Rectal smooth muscle tissue (tissue), 1 donor: ENCODE measurements at regions not wholly inside any gene's neighbourhood (a gene's known extent, or its start where the extent isn't known, plus 50 kb on each side); places are given as distances from the start of the nearest gene placed in this dataset.
"Not testable (repeated sequence)": the region's sequence is repeated elsewhere in the genome, so short reads cannot be mapped to it uniquely, and the experiment has no call there.

Experiments used
- H3K27ac ChIP-seq: one replicate; pipeline ENCODE4 v1.7.0; 2013; ENCODE audit warnings: low read depth, low read length, inconsistent platforms
- H3K27me3 ChIP-seq: one replicate; pipeline ENCODE4 v1.7.0; 2013; ENCODE audit warnings: low read length; ENCODE audit not compliant: control insufficient read depth, insufficient read depth
- H3K36me3 ChIP-seq: one replicate; pipeline ENCODE4 v1.7.0; 2013; ENCODE audit warnings: low read length; ENCODE audit not compliant: control insufficient read depth, insufficient read depth
- H3K4me1 ChIP-seq: one replicate; pipeline ENCODE4 v1.7.0; 2013; ENCODE audit warnings: low read length; ENCODE audit not compliant: control insufficient read depth, insufficient read depth
- H3K4me3 ChIP-seq: one replicate; pipeline ENCODE4 v1.7.0; 2013; ENCODE audit warnings: low read length
- H3K9ac ChIP-seq: one replicate; pipeline ENCODE4 v1.7.0; 2013; ENCODE audit warnings: low read length

DNA sequence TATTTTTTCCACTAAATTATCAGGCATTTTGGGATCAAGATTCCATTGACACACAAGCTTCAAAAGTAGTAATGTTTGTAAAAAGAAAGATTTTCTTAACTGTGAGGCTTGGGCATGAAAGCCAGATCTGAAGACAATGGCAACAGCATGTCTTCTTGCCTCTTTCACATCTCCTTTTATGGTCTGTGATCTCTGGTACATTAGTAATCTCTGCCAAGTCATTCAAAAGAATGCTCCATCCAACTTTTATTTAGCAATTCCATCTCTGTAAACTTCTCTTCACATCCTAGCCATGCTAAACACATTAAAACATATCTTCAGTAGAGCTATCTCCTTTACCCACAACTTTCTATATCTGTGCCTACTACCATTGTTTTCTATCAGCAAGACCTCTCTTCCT is 465.4 kb downstream of the FAT4 start:
- no peak overlapping the region for H3K4me3 ChIP-seq
- no peak overlapping the region for H3K9ac ChIP-seq
- H3K27me3 ChIP-seq = no peaks in the 10 kb centered on the region
- H3K4me1 ChIP-seq = no peaks in the 10 kb centered on the region
- H3K27ac ChIP-seq = no peak overlapping the region
- H3K36me3 ChIP-seq = no peaks in the 10 kb centered on the region

DNA sequence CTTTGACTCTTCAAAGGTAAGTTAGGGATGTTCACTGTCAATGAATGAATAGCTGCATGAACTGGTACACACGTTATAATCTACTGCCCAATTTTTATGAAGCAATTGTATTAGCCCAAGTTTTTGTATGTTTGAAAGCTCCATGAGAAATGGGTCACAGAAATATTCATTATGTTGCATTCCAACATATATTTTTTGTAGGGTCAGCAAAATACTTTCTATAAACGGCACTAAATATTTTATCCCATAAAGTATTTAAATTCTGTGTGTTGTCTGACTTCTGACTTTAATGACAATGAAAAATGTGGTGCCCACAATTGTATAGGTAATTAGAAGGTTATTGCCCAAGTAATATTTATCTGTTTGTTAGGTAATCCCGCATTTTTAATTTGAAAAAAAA is 466.0 kb downstream of the FAT4 start:
- Histone ChIP-seq H3K27ac (no peak overlapping the region), H3K4me3 (no peak overlapping the region), H3K9ac (no peak overlapping the region), H3K4me1 (no peaks in the 10 kb centered on the region), H3K27me3 (no peaks in the 10 kb centered on the region), H3K36me3 (no peaks in the 10 kb centered on the region)

DNA sequence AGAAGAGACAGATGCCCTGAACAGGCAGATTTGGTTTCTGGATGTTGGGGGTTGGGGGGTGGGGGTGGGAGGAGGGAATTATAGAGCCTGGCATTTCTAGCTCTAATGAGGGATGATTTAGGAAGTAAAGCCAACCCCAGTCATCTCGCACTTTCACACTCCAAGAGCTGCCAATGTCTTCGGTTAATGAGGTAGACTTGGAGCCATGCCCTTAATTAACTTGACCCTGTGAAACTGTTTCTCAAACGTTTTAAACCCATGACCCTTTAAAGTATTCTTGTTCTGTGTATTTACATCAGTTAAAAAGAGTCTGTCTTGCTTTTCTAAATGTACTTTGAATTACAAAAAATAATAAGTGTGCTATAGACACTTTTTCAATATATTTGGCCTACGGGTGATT is 466.9 kb downstream of the FAT4 start:
- Histone ChIP-seq H3K27ac (no peak overlapping the region), H3K9ac (no peak overlapping the region), H3K27me3 (no peaks in the 10 kb centered on the region), H3K4me3 (no peak overlapping the region), H3K4me1 (no peaks in the 10 kb centered on the region), H3K36me3 (no peaks in the 10 kb centered on the region)

DNA sequence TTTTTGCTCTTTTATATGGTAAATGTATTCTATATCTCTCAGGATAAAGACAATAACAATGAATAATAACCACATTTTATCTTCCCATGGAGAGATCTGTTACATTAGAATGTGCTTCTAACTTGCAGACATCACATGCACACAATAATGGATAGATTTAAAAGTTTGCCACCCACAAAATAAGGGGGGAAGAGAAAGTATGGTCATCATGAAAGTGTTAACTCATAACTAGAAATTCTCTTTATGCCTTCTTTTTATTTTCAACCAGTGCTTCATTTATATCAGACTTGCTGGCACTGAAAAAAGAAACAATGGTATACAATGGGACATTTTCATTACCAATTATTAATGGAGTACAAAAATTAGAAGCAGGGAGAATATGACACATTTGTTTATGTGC is 470.0 kb downstream of the FAT4 start:
- H3K9ac ChIP-seq = no peak overlapping the region
- no peaks in the 10 kb centered on the region for H3K36me3 ChIP-seq
- H3K4me1 ChIP-seq = no peaks in the 10 kb centered on the region
- no peaks in the 10 kb centered on the region for H3K27me3 ChIP-seq
- H3K4me3 ChIP-seq = no peak overlapping the region
- H3K27ac ChIP-seq = no peak overlapping the region

DNA sequence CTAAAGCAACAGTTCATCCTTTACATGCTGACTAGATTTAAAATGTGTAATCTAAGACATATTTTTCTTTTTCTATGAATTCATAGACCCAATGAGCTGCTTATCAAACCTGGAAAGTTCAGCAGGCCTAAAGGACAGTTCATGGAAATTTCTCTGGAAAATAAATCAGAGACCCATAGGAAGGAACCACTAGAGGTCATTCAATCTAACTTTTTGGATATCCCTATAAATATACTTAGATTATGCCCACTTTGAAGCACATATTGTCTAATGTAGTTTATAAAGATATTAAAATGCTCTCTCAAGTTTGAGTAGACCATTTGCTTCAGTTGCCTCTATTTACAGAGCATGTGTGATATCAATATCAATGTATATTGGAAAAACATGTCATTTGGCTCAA is 473.0 kb downstream of the FAT4 start:
- Histone ChIP-seq H3K4me3 (no peak overlapping the region), H3K4me1 (no peaks in the 10 kb centered on the region), H3K27me3 (no peaks in the 10 kb centered on the region), H3K27ac (no peak overlapping the region), H3K36me3 (no peaks in the 10 kb centered on the region), H3K9ac (no peak overlapping the region)

DNA sequence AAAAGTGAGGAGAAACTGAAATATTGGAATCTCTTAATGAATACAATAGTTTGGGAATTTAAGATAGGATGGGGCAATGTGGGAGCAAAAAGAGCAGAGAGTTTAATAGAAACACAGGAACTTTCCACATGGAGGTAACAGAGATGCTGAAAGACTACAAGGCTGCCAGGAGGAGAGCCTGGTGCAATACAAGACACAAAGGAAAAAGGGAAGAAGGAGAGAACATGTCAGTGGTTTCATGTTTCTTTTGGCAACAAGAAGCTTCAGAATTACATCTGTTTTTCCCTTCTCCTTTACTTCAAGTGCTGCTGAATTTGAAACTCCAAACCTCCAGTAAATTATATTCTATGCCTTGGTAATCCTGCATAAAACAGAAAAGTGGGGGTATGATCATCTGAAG is 474.3 kb downstream of the FAT4 start:
- Histone ChIP-seq H3K9ac (no peak overlapping the region), H3K36me3 (no peaks in the 10 kb centered on the region), H3K27ac (no peak overlapping the region), H3K4me3 (no peak overlapping the region), H3K4me1 (no peaks in the 10 kb centered on the region), H3K27me3 (no peaks in the 10 kb centered on the region)

DNA sequence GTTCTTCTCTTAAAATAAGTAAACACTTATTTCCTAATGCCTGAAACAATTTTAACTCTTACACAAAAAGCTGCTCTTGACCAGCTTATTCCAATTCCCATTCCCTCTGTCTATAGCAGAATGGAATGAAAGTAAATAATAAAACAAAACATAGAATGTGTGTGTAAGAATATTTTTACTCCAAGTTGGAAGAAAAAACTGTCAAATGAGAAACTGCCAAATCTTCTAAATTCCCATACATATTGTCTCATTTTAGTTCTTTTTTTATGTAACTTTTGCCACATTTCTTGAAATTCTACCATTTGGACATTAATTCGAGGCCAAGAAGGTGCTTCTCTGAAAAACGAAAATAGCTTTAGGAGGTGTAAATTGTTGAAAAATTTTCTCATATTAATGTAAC is 477.1 kb downstream of the FAT4 start:
- H3K9ac ChIP-seq = no peak overlapping the region
- H3K27me3 ChIP-seq = no peaks in the 10 kb centered on the region
- no peak overlapping the region for H3K27ac ChIP-seq
- no peaks in the 10 kb centered on the region for H3K36me3 ChIP-seq
- no peaks in the 10 kb centered on the region for H3K4me1 ChIP-seq
- H3K4me3 ChIP-seq = no peak overlapping the region

DNA sequence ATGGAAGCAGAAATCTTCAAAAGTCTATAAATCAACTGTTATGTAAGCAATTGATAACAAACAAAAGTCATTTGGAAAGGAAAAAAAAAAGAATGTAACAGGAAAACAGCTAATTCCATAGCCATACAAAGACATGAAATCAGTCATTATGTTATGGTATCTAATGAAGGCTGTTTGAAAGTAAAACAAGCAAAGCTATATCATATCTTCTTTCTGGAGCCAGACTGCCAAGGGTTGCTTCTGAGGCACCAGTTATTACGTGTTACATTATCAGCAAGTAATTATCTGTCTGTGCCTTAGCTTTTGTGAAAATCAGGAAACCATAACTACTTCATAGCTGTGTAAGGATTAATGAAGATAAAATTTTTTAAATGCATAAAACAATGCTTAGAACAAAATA is 480.2 kb downstream of the FAT4 start:
- H3K4me3 ChIP-seq = no peak overlapping the region
- no peak overlapping the region for H3K27ac ChIP-seq
- no peaks in the 10 kb centered on the region for H3K27me3 ChIP-seq
- no peaks in the 10 kb centered on the region for H3K36me3 ChIP-seq
- no peaks in the 10 kb centered on the region for H3K4me1 ChIP-seq
- no peak overlapping the region for H3K9ac ChIP-seq

DNA sequence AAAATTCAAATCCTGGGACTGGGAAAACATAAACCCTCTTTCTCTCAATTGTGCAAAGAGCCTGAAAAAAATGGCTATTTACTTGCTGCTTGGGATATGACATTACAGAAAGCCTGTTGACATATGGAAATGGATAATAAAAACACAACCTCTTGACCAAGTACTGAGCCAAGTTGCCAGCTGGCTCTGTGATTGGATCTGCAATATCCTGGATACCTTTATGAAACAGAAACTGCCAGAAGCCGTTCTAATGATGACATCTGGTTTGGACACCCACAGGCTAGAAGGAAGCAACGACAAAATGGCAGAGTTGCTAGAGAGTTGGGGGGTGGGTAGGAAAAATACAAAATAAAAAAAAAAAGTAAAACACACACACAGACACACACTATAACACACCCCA is 481.4 kb downstream of the FAT4 start:
- no peaks in the 10 kb centered on the region for H3K36me3 ChIP-seq
- no peak overlapping the region for H3K9ac ChIP-seq
- H3K27me3 ChIP-seq = no peaks in the 10 kb centered on the region
- H3K27ac ChIP-seq = no peak overlapping the region
- no peak overlapping the region for H3K4me3 ChIP-seq
- H3K4me1 ChIP-seq = no peaks in the 10 kb centered on the region

DNA sequence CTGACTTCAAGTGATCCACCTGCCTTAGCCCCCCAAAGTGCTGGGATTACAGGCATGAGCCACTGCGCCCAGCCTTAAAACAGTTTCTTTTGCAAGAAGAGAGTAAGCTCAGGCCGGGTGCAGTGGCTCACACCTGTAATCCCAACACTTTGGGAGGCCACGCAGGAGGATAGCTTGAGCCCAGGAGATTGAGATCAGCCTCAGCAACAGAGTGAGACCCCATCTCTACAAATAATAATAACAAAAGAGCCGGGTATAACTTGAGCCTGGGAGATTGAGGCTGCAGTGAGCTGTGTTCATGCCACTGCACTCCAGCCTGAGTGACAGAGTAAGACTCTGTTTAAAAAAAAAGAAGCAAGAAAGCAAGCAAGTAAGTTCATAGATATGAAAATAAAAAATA is 482.9 kb downstream of the FAT4 start:
- H3K4me1 ChIP-seq, H3K4me3 ChIP-seq, H3K27ac ChIP-seq, H3K9ac ChIP-seq, H3K36me3 ChIP-seq, H3K27me3 ChIP-seq: not testable (repeated sequence)

DNA sequence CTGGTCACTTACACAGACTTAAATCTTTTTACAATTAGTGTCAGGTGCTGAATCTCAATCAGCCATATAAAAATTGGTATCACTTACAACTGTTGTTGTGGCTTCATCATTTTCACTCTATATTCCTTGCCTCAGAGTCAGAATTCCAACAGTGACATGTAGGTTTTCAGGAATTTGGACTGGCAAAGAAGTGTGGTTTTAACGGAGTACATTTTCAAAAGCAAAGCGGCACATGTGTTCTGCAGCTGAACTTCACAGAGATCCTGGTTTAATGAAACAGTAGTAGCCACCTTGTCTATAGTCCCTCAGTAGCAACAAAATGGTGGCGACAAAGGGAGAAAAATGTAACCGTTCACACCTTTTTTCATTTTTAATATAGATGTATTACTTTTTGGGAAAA is 486.6 kb downstream of the FAT4 start:
- Histone ChIP-seq H3K36me3 (no peaks in the 10 kb centered on the region), H3K4me1 (no peaks in the 10 kb centered on the region), H3K4me3 (no peak overlapping the region), H3K27ac (no peak overlapping the region), H3K9ac (no peak overlapping the region), H3K27me3 (no peaks in the 10 kb centered on the region)

DNA sequence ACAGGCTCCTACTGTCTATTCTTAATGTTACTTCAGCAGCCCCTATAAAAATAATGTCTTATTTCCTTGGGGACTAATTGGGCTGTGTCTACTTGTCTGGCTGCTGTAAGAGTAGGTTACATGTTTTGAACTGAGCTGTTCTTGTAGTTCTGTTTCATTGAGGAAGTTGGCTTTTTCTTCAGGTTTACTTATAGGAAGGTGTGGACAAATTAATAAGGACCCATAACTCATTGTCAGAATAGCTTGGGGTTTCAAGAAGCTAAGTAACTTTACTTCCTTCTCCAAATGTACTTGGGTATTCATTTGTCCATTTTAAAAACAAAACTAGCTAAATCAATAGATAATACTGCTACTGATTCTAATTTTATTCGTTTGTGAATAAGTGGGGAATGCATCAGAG is 487.2 kb downstream of the FAT4 start:
- H3K4me1 ChIP-seq = no peaks in the 10 kb centered on the region
- H3K27me3 ChIP-seq = no peaks in the 10 kb centered on the region
- no peaks in the 10 kb centered on the region for H3K36me3 ChIP-seq
- no peak overlapping the region for H3K27ac ChIP-seq
- H3K4me3 ChIP-seq = no peak overlapping the region
- H3K9ac ChIP-seq = no peak overlapping the region

DNA sequence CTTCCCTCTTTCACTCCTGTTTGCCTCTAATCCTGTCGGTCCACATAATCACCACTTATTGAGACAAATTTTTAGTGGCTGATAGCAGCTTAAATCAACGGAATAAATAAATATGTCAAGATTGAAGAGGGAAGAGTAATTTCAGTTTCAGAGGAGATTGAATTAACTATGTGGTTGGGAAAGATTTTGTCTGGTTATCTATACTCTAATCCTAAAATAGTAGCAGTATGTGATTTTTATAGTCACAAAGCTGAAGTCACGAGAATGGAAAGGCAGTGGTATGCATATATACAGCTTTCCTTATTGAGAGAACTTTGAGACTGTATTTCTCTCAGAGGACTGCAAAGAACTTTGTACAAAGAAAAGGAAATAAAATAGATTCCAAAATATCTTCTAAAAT is 493.3 kb downstream of the FAT4 start:
- H3K27ac ChIP-seq = no peak overlapping the region
- no peaks in the 10 kb centered on the region for H3K27me3 ChIP-seq
- no peak overlapping the region for H3K4me3 ChIP-seq
- H3K9ac ChIP-seq = no peak overlapping the region
- H3K4me1 ChIP-seq = no peaks in the 10 kb centered on the region
- H3K36me3 ChIP-seq = no peaks in the 10 kb centered on the region

DNA sequence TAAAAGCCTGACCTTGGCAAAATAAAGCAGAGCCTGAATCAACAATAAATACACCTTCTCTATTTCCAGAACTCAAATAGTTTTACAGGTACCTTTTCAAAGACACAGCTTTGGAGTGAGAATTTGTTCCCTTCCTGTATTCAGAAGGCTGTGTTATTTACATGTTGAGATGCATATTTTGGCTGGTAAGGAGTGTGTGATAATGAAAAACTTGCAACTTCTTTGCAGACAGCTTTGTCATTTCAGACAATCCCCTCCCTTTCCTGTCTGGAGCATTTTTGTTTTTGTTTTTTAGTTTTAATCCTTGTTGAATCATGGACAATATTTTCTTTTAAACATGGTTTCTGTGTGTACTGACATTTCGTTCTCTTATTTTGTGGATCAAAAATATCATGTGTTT is 493.8 kb downstream of the FAT4 start:
- Histone ChIP-seq H3K27me3 (no peaks in the 10 kb centered on the region), H3K27ac (no peak overlapping the region), H3K36me3 (no peaks in the 10 kb centered on the region), H3K4me3 (no peak overlapping the region), H3K9ac (no peak overlapping the region), H3K4me1 (no peaks in the 10 kb centered on the region)
